ENCODE measurements at regions not wholly inside any gene's neighbourhood (a gene's known extent, or its start where the extent isn't known, plus 50 kb on each side); places are given as distances from the start of the nearest gene placed in this dataset.

DNA sequence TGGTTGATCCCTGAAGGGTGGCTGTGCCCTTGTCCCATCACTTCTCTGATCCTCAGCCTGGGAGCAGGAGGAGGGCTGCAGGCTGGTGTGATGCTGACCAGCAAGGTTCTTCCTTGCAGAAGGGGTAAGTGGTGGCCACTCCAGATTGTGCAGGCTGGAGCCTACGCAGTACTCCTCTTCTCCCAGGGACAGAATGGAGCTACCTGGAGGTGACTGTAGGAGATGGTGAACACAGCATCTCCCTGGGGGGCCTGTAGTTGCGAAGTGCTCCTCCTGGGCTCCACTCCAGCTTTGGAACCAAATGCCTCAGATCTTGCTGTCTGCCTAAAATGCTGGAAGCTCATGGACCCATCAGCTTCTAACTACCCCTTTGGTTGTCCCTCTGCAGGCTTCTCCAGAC is 323.6 kb upstream of the PODXL start:
- TF ChIP-seq SUZ12 (IDR thresholded peaks at IDR 0.05; ENCODE audit: extremely low read depth, insufficient read depth, insufficient read length) (no peak), YY1 (IDR thresholded peaks at IDR 0.05; ENCODE audit: insufficient read depth, insufficient read length) (no peak), ZNF274 (IDR thresholded peaks at IDR 0.05; ENCODE audit: low read depth, low read length) (no peak)

Measured in NT2/D1 (cell line).